ENCODE measurements at regions not wholly inside any gene's neighbourhood (a gene's known extent, or its start where the extent isn't known, plus 50 kb on each side); places are given as distances from the start of the nearest gene placed in this dataset.

DNA sequence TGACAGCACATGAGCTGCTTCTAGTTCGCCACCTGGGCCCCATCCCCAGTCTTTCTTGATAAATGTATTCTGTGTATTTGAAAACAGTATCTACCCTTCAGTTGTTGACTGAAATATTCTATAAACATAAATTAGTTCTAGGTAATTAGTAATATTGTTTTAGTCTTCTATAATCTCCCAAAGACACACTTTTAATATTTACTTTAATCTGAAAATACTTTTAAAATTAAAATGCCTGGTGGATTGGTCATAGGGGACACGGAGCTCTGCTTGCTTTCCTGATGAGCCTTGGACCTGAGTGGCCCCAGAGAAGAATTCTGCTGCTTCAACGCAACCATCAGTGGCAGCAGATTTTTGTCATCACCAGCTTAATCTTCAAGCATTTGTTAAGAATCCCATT is 234.5 kb downstream of the THBS2 start:
- no peak overlapping the region for H2AK5ac ChIP-seq (ENCODE audit: low read depth, low read length)
- H3K9me3 ChIP-seq (ENCODE audit: control insufficient read depth, insufficient read depth, low read length), result peaks cover 2% of the 10 kb centered on the region; the same call in 1 of the 2 replicates
- no peak for ATAC-seq (ENCODE audit: low read depth)
- H3K4me2 ChIP-seq (ENCODE audit: low read depth, low read length), result no peak overlapping the region
- no peak overlapping the region for H3K23ac ChIP-seq (ENCODE audit: low read depth, low read length)
- no peak overlapping the region for H3K14ac ChIP-seq (replicated peaks; ENCODE audit: low read depth, low read length)
- dilution Hi-C loops (cut with HindIII; ENCODE audit: low sequenced_read_pairs, unreplicated experiment), result no loop called here
- POLR2A ChIA-PET (ENCODE audit: unreplicated experiment), result no interaction called here
- CTCF ChIA-PET, result no interaction called here
- H3K27me3 ChIP-seq (ENCODE audit: control insufficient read depth, insufficient read depth, low read length), result no peaks in the 10 kb centered on the region
- no TSS peak for BruUV-seq (replicated peaks)
- no peaks in the 10 kb centered on the region for H3K9me1 ChIP-seq (ENCODE audit: insufficient read depth, low read length)
- no peak overlapping the region for H4K5ac ChIP-seq (ENCODE audit: low read depth, low read length)
- H3K36me3 ChIP-seq (ENCODE audit: control insufficient read depth, insufficient read depth, low read length), result no peaks in the 10 kb centered on the region
- H4K91ac ChIP-seq (ENCODE audit: insufficient read depth, low read depth, low read length), result no peak overlapping the region
- no peak overlapping the region for H3K18ac ChIP-seq (ENCODE audit: low read depth, low read length)
- no peaks in the 10 kb centered on the region for H4K20me1 ChIP-seq (ENCODE audit: insufficient read depth, low read length)
- intact Hi-C loops (cut with micrococcal nuclease), result no loop called here
- H3K4ac ChIP-seq (ENCODE audit: low read depth, low read length), result no peak overlapping the region
- no peak overlapping the region for H3K9ac ChIP-seq (ENCODE audit: low read depth, low read length)
- H4K8ac ChIP-seq (ENCODE audit: low read depth in 2 of 2, low read length in 2 of 2), result no peak overlapping the region
- no peak overlapping the region for H3K27ac ChIP-seq (ENCODE audit: insufficient read depth, low read length)
- DNase-seq, result no peak
- no peak overlapping the region for H2AK9ac ChIP-seq (replicated peaks; ENCODE audit: low read depth, low read length, poor library complexity)
- no peak overlapping the region for H3K56ac ChIP-seq (ENCODE audit: extremely low read depth, insufficient read depth, low read length)
- H3K4me3 ChIP-seq (ENCODE audit: insufficient read depth, low read depth, low read length), result no peak overlapping the region
- in situ Hi-C loops (cut with MboI; ENCODE audit: low sequenced_read_pairs), result no loop called here
- no CpG with 5 or more reads among the region's 3 CpGs for WGBS, 2 experiments (ENCODE audit: extremely low coverage in 2 of 2, insufficient read length in 1 of 2)
- H3K4me1 ChIP-seq (ENCODE audit: control insufficient read depth, insufficient read depth, low read length), result no peaks in the 10 kb centered on the region
- TF ChIP-seq MXI1 (IDR thresholded peaks at IDR 0.05; ENCODE audit: borderline replicate concordance, low read depth, low read length) (no peak), BHLHE40 (IDR thresholded peaks at IDR 0.05; ENCODE audit: low read depth, low read length) (no peak), MAFK (IDR thresholded peaks at IDR 0.05; ENCODE audit: low read depth, low read length) (no peak), POLR2A (IDR thresholded peaks at IDR 0.05; ENCODE audit: low read depth, low read length) (no peak), RAD21 (IDR thresholded peaks at IDR 0.05; ENCODE audit: low read length) (no peak), RFX5 (IDR thresholded peaks at IDR 0.05; ENCODE audit: low read depth, low read length) (no peak), FOS (IDR thresholded peaks at IDR 0.05; ENCODE audit: low read depth, low read length) (no peak), SMC3 (IDR thresholded peaks at IDR 0.05; ENCODE audit: low read depth, low read length) (no peak), CEBPB (IDR thresholded peaks at IDR 0.05; ENCODE audit: low read depth, low read length) (no peak), NFE2L2 (IDR thresholded peaks at IDR 0.05; ENCODE audit: low read depth, low read length) (no peak)
- TF ChIP-seq, protein P1, sequence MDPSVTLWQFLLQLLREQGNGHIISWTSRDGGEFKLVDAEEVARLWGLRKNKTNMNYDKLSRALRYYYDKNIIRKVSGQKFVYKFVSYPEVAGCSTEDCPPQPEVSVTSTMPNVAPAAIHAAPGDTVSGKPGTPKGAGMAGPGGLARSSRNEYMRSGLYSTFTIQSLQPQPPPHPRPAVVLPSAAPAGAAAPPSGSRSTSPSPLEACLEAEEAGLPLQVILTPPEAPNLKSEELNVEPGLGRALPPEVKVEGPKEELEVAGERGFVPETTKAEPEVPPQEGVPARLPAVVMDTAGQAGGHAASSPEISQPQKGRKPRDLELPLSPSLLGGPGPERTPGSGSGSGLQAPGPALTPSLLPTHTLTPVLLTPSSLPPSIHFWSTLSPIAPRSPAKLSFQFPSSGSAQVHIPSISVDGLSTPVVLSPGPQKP (IDR thresholded peaks at IDR 0.05; ENCODE audit: borderline replicate concordance, low read depth, low read length), result no peak
- TF ChIP-seq, protein P2, sequence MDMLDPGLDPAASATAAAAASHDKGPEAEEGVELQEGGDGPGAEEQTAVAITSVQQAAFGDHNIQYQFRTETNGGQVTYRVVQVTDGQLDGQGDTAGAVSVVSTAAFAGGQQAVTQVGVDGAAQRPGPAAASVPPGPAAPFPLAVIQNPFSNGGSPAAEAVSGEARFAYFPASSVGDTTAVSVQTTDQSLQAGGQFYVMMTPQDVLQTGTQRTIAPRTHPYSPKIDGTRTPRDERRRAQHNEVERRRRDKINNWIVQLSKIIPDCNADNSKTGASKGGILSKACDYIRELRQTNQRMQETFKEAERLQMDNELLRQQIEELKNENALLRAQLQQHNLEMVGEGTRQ (IDR thresholded peaks at IDR 0.05; ENCODE audit: low read depth, low read length), result no peak
- TF ChIP-seq, protein P3, sequence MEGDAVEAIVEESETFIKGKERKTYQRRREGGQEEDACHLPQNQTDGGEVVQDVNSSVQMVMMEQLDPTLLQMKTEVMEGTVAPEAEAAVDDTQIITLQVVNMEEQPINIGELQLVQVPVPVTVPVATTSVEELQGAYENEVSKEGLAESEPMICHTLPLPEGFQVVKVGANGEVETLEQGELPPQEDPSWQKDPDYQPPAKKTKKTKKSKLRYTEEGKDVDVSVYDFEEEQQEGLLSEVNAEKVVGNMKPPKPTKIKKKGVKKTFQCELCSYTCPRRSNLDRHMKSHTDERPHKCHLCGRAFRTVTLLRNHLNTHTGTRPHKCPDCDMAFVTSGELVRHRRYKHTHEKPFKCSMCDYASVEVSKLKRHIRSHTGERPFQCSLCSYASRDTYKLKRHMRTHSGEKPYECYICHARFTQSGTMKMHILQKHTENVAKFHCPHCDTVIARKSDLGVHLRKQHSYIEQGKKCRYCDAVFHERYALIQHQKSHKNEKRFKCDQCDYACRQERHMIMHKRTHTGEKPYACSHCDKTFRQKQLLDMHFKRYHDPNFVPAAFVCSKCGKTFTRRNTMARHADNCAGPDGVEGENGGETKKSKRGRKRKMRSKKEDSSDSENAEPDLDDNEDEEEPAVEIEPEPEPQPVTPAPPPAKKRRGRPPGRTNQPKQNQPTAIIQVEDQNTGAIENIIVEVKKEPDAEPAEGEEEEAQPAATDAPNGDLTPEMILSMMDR (conservative IDR thresholded peaks at IDR 0.05; ENCODE audit: low read depth, low read length), result no peak
- no peak overlapping the region for H2BK15ac ChIP-seq (ENCODE audit: low read depth, low read length)
- H2AFZ ChIP-seq (replicated peaks; ENCODE audit: low read length, poor library complexity), result no peak overlapping the region
- no peaks in the 10 kb centered on the region for H3K79me1 ChIP-seq (ENCODE audit: low read depth in 1 of 2, low read length in 2 of 2)
- H2BK120ac ChIP-seq (ENCODE audit: low read depth, low read length), result no peak overlapping the region
- H2BK5ac ChIP-seq (ENCODE audit: low read depth, low read length, poor library complexity, severe bottlenecking), result no peak overlapping the region
- H2BK20ac ChIP-seq (ENCODE audit: low read depth, low read length), result no peak overlapping the region
